ENCODE measurements at regions not wholly inside any gene's neighbourhood (a gene's known extent, or its start where the extent isn't known, plus 50 kb on each side); places are given as distances from the start of the nearest gene placed in this dataset.

DNA sequence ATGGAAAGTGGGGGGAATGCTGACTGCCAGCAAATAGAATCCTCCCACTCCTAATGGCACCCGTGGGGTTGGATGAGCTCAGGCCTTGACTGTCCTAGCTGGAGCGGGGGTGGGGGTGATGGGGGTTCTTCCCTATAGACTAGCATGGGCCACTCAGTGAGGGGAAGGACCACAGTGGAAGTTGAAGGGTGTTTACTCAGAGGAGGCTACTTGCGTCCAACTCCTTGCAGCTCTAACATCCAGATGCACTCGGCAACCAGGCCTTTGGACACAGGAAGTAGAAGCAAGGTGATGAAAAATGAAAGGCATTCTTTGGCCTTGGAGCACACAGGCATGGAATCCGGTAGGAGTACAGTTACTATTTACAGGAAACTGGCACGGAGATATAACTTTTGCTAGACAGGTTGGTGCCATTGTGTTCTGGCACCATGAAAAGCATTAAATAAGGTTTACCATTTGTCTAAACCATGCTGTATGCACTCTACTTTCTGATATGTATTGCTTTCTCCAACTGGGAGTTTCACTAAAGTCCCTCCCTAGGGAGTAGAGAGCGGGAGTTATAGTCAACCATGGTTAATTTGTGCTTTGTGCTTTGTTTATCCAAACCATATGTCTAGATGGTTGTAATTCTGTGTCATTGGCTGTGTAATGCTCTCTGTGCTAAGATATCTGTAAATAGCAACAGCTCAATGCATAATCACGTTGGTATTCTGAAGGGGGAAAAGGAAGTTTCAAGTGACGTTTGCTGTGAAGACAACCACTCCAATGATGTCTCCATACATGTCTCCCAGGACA is 125.3 kb downstream of the TSHZ3 start:
- DNase-seq = no peak

DNA sequence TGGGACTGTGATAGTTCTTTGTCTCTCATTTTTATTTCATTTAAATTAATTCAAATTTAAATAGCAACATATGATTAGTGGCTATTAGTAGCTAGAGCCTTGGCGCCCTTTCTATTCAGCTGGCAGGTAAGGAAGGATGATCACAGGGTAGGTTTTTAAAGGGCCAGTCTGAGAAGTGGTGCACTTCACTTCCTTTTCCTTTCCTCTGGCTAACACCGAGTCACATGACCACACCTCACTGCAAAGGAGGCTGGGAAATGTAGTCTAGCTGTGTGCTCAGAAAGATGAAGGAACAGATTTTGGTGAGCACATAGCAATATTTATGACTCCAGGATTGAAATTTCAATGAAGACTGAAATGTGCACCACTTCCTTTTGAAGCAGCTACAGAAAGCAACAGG is 128.7 kb downstream of the TSHZ3 start:
- DNase-seq = no peak

DNA sequence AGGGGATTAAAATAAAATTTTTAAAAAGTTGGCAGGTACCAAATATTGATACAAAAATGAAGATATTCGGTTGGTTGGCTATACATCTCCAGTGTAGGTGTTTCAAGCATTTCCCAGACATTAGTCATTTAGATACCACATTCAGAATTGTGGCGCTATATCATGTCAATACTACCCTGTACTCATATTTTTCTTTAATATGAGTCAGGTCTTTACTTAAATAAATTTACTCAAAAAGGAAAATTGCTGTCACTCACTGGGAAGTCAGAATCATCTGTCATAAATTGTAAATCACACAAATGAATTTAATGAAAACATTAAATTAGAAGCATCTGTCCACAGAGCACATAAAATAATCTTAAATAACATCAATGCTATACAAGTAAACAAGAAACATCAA is 134.2 kb downstream of the TSHZ3 start:
- DNase-seq = no peak

DNA sequence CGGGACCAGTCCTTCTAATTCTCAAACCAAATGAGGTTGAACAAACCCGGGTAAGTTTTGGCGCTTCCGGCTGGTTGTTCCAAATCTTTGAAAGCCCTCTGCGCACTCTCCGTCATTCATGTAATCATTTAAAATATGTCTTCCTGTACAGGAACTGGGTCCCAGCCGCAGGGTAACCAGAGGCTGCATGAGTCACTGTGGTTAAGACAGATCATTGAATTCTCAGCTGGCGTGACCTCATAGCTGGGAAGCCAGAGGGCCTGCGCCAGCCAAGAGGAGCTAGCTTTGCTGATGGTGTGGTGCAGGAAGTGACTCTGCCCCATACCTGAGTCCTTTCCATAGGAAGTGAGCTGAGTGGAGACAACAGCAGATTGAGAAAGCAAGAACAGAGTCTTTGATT is 135.2 kb downstream of the TSHZ3 start:
- DNase-seq = no peak

DNA sequence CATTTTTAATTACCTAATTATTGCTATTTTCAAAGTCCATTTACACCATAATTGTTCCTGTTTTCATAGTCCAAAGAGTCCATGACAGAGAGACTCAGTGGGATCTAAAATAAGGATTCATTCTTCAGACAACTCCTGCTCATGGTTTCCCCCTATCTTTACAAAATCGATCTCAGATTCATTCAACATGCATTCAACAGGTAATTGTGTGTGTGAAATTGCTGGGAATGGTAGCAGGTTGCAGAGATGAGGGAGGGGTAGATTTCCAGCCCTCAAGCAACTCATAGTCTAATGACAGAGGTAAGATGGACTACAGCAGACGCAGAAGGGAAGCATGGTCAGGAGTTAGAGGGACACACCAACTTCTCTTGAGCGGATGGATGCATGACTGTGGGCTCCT is 138.1 kb downstream of the TSHZ3 start:
- no peak for DNase-seq

DNA sequence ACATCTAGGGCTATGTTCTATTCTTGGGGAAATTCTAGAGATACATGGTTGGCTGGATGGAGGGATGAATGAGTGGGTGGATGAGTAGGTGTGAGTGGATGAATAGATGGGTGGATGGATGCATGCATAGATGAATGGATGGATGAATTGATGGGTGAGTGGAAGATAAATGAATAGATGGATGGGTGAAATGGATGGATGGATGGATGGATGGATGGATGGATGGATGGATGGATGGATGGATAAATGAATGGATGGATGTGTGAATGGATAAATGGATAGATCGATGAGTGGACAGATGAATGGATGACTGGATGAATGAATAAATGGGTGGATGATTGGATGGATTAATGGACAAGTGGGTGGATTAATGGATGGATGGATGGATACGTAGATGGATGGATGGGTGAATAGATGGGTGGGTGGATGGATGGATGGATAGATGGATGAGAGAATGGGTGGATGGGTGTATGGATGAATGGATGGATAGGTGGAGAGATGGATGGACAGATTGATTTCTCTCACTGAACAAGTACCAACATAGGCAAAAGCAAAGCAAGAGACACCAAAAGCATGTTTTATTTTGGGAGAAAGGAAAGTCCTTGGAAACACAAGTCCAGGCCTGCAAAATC is 143.2 kb downstream of the TSHZ3 start:
- DNase-seq = no peak

DNA sequence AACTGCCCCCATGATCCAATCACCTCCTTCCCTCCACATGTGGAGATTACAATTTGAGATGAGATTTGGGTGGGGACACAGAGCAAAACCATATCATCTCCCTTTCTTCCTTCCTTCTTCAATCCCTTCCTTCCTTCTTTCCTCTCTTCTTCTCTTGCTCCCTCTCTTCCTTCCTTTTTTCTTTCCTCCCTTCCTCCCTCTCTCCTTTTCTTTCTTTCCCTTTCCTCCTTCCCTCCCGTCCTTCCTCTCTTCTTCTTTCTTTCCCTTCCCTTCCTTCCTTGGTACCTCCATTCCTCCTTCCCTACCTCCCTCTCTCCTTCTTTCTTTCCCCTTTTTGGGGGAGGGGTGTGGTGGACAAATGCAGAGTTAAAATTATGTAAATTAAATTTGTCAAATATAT is 145.1 kb downstream of the TSHZ3 start:
- DNase-seq = no peak

DNA sequence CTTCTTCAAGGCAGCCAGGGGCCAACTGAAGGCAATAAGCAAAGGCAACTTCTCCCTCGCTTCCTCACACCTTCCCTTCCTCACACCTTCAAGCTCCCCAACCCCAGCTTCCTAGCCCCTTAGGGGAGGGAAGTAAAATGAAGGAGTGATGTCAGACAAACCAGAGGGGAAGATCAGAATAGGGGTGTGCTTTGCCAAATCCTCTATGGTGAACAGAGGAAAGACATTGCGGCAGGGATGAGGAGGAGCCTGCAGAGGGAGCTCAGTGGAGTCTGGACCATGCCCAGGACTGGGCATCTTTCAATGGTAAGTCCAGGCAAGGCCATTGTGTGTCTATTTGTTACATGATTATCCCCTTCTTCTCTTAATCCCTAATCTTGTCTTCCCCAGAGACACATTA is 164.0 kb downstream of the TSHZ3 start:
- DNase-seq = no peak

DNA sequence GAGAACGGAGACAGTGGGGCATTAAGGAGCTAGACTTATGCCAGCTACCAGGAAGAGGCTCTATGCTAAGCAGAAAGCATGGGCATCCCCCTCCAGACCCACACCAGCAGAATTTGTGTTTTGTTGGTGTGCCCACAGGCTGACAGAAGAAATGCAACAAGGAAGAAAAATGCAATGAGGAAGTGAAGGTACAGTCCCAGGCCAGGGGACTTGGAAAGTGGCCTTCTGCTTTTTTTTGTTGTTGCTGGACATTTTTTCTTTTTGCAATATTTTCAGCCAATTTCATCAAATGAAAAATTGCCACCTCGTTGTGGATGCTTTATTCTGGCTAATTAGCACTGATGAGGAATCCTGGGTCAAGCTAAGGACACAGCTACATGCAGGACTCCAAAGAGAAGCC is 167.7 kb downstream of the TSHZ3 start:
- DNase-seq = no peak

DNA sequence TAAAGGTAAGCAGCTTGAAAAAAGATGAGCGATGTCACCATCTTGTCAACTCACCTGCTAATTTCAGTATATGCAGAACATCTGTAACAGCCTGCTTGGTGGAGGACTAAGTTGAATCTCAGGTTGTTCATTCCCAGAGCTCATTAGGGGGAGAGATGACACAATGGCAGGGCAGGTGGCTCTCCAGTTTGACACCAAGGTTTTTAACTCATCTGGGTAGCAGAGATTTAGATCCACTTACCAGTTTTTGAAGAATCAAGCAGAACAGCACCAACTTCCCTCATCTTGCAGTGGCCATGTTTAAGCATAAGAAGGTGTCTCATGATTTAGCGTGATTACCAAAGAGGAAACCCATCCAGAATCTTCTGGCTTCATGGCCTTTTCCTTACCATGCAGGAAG is 168.3 kb downstream of the TSHZ3 start:
- no peak for DNase-seq

DNA sequence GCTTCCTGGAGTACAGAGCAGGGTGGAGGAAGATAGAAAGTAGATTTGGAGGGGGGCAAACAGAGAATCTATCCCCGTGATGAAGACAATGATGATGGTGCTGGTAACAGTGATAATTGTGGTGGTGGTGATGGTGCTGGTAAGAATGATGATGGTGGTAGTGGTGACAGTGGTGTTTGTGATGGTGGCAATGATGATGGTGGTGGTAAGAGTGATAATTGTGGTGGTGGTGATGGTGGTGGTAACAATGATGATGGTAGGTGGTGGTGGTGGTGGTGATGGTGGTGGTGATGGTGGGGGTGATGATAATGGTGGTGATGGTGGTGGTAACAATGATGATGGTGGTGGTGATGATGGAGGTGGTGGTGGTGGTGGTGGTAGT is 169.8 kb downstream of the TSHZ3 start:
- no peak for DNase-seq

DNA sequence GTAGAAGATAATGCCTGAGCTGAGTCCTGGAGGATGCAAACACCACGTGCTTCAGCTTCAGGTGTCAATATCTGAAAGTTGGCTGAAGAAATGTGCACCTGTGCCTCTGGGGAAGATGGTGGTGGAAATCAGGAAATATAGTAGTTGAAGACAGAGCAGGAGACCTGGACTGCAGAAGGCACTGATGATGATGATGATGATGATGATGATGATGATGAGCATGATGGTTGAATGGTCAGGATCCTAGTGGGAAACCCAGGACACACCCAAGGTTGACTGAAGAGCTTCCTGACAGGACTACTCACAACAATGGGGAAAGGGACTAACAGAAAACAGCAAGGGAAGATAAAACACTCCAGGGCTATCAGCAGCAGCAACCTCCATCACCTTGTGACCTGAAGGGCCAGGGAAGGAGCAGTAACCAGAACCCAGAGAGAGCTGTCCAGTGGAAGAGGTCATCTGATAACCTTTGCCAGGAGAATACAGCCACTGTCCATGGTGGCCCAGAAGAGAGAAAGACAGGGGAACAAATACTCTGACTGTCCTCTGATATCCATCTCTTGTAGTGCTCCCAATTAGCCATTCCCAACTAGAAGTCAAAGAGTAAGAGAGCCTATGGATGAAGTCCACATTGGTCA is 170.3 kb downstream of the TSHZ3 start:
- no peak for DNase-seq

DNA sequence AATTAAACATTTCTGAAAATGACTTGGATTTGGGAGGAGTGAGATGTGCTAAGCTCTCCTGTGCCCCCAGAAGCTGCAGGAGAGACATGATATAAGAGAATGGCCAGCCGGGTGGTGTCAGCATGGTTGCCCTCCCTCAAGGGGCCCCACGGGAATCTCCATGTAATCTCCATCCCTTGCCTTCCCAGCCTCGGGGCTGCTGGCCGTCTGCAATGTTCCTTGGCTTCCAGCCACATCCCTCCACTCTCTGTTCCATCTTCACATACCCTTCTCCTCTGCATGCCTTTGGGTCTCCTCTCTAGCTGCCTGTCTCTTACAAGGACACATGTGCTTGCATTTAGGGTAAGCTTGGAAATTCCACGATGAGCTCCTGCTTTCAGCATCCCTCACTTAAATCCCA is 172.0 kb downstream of the TSHZ3 start:
- DNase-seq = no peak

DNA sequence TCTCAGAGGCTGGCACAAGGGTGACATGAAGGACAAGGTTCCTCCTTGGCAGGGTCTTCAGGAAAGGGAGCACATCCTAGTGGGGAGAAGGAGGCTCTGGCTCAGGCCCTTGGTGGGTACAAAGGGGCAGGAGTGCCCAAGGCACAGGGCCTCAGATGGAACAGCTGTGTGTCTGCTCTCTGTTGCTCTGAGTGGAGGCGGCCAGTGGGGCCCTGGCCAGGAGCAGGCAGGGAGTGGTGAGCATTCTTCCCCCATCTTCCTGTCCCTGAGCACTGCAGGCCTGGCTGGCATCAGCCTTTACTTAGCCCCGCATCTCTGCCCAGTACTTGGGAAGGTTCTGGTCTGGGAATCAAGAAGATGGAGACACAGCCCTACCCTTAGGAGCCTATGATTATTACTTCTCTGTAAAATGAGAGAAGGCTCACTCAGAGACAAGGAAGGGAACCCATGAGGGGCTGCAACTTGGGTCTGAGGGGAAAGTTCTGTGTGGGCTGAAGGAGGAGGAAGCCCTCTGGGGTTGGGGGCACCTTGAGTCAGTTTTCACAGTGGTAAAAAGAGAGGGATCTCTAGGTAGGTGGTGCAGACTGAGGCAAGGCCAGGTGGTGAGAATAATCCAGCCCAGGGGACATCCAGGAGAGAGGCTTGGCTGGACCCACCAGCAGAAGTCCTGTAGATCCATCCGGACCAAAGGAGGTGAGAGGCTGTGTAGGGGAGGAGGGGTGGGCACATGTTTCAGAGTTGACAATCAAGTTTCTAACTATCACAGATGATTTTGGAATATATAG is 173.5 kb downstream of the TSHZ3 start:
- no peak for DNase-seq

DNA sequence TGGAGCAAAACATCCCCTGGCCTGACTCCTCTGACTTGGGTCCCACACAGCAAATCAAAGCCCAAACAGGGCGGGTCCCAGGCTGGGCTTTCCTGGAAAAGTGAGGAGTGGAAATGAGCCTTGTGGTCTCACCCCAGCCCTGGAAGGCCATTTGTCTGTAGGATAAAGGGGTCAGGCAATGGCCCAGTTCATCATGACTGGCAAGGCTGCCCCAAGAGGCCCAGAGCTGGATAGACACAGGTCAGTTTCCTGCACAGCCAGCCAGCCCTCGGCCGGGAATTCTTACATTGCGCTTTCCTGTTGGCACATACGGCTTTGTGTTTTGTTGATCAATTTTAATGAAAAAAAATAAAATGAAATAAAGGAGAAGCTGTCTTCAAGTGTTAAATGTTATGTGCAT is 174.3 kb downstream of the TSHZ3 start:
- no peak for DNase-seq

DNA sequence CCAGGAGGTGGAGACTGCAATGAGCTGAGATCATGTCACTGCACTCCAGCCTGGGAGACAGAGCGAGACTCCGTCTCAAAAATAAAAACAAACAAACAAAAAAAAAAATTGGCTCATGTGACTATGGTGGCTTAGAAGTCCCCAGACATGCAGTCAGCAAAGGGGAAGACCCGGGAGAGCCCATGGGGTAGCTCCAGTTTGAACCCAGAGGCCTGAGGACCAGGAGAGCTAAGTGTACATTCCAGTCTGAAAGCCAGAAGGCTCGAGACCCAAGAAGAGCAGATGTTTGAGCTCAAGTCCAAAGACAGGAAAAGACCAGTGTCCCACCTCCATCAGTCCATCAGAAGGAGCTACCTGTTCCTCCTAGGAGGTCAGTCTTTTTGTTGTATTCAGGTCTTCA is 175.2 kb downstream of the TSHZ3 start:
- DNase-seq = no peak

DNA sequence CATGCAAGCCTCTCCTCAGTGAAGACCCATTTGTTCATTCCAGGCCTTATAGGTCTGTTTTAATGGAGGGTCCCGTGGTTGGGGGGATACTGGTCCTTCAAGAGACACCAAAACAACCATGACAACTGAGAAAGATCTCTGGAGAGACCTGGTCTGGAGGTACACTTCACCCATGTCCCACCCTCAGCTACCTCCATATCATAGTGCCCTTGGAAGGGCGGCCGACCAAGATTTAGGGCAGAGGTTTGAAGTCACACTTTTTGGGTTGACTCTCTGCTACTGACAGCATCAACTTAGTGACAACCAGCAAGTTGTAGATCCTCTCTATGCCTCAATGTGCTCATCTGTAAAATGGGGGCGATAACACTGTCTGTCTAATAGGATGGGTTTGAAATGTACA is 177.3 kb downstream of the TSHZ3 start:
- no peak for DNase-seq

DNA sequence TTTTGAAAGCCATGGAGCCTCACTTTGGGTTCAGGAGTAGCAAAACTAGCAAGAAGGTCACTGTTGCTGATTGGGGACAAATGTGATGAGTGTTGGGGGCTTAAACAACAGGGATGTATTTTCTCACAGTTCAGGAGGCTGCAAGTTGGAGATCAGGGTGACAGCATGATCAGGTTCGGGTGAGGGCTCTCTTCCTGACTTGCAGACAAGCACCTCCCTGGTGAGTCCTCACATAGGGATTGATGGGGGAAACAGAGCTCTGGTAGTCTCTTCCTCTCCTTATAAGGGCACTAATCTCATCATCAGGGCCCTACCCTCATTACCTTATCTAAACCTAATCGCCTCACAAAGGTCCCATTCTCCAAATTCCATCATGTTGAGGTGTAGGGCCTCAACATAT is 179.2 kb downstream of the TSHZ3 start:
- no peak for DNase-seq

DNA sequence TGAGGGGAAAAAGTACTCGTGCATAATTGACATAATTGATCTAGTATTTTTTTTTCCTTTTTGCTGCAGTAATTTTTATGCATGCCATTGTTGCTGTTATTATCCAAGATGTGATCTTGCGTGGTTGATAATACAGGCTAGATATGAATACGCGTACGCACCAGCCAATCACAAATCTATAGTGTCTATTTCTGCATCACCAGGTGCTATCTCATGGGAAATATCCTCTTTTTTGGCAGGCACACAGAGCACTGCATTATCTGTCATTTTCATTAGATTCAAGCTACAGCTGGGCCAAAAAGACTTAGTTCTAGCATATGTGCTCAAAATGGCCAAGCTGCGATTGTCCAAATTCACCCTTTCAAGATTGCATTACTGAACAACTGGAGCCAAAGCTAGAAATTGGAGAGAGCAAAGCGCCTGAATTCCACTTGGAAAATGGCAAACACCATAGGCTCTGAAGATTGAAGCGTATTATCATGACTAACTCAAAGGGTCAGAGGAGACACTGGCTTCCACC is 181.1 kb downstream of the TSHZ3 start:
- DNase-seq = no peak

DNA sequence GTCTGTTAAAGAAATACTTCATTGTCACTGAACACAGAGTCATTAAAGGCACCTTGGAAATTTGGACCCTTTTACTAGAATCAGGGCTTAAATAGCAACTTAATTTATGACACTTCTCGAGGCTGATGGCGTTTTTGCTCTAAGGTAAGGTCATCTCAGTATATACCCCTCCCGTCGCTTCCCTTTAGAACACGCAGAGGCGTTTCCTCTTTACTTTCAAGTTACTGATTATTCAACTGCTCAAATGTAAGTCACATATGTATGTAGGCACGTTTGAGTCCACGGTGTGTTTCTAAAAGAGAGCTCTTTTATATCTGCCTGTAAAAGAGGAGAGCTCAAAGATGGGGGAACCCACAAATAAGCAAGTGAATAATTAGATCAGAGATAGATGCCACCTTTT is 181.5 kb downstream of the TSHZ3 start:
- DNase-seq = no peak

DNA sequence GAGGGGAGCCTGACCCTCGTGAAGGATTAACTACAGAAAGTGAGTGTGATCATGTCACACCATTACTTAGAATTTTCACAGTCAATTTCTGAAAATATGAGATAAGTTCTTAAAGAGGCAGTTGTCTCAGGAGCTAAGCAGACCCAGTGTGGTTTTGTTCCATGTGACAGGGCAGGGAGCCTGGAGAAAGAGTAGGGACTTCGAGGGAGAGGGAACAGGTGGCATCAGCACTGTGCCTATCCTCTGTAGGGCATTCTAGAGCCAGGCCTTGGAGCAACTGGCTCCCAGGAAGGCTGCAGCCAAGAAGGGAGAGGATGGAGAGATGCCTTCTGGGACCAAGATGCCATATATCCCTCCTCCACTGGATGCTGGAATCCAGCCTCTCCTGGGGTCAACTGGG is 183.0 kb downstream of the TSHZ3 start:
- DNase-seq = no peak

DNA sequence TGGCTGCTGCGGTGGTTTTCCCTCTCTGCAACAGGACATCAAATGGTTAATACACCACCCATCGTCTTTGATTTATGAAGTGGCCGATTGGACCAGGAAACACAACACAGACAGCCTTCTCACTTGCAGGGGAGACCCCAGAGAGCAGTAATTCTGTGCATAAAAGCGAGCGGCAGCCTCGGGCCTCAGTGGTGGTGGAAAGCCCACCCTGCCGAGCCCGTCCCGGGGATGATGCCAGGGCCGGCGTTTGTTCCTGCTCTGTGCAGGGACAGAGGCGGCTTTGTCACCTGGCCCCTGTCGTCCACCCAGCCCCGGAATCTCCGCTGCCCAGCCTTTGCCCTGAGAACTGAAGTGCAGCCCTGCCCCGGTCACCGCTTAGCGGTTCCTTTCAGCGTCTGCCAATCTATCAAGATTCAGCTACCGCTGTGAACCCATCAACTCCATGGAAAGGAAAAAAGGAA is 184.4 kb downstream of the TSHZ3 start:
- no peak for DNase-seq

DNA sequence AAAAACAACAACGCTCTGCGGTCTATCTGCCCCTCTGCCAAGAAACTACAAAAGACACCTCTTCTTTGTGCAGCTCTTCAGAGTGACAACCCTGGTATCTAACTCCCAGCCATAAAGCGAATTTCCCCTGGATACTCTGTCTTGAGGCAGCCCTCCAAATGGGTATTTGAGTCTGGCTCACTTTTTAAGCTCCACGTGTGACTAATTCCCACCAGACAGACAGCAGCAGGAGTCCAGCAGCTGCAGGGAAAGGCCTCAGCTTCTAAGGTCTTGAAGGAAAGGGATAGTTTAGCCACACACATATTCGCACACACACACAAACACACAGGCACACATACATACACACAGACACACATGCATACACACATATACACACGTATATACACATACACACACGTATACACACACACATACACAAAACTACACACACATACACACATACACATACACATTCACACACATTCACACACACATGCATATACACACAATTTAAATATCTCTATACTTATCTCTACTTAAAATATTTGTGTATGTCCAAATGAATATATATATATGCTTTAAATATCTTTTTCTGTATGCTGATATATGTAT is 188.8 kb downstream of the TSHZ3 start:
- no peak for DNase-seq
